Stimulated activated naive B cell treated with anti-CD40 and anti-IgM and Interleukin-4, amounts not matched to agents 10 μg/mL and 1 μg/mL and 100 μg/mL, for 72 hours (primary cell): ENCODE measurements at regions not wholly inside any gene's neighbourhood (a gene's known extent, or its start where the extent isn't known, plus 50 kb on each side); places are given as distances from the start of the nearest gene placed in this dataset.
"Not testable (repeated sequence)": the region's sequence is repeated elsewhere in the genome, so short reads cannot be mapped to it uniquely, and the experiment has no call there.

Experiments
- ATAC-seq, 2 donors: fragments of 150-1000 bp; cut with Tn5 transposase; replicated peaks; 2 replicates each; pipeline ENCODE4 v1.10.0; 2021; ENCODE audit warnings: moderate library complexity in 1 of 2
- DNase-seq: peaks from one replicate; pipeline ENCODE4 v3.0.0; 2021
- H3K27ac Mint-ChIP-seq: one replicate; pipeline ENCODE4 v1.8.0; 2022; ENCODE audit warnings: mild to moderate bottlenecking, mixed read lengths
- H3K27me3 Mint-ChIP-seq, 2 donors: one replicate each; pipeline ENCODE4 v1.8.0; 2022; ENCODE audit warnings: mixed read lengths in 2 of 2
- H3K36me3 Mint-ChIP-seq, 2 donors: one replicate each; pipeline ENCODE4 v1.8.0; 2022; ENCODE audit warnings: mixed read lengths in 2 of 2, mild to moderate bottlenecking in 1 of 2
- H3K4me1 Mint-ChIP-seq, 2 donors: one replicate each; pipeline ENCODE4 v1.8.0; 2022; ENCODE audit warnings: mixed read lengths in 2 of 2, mild to moderate bottlenecking in 1 of 2
- H3K4me3 Mint-ChIP-seq, 2 donors: one replicate each; pipeline ENCODE4 v1.8.0; 2022; ENCODE audit warnings: mild to moderate bottlenecking in 2 of 2, mixed read lengths in 2 of 2, moderate library complexity in 1 of 2
- H3K9me3 Mint-ChIP-seq, 2 donors: one replicate each; pipeline ENCODE4 v1.8.0; 2022; ENCODE audit warnings: mixed read lengths in 2 of 2, mild to moderate bottlenecking in 1 of 2

- Mint-ChIP-seq H3K36me3 (no peaks in the 10 kb centered on the region), H3K4me1 (no peaks in the 10 kb centered on the region), H3K9me3 (peaks cover 0 to 4% of the 10 kb centered on the region in 2 donors), H3K27ac (no peak overlapping the region), H3K27me3 (peaks cover 0 to 10% of the 10 kb centered on the region in 2 donors), H3K4me3 (no peak overlapping the region)
- DNase-seq (no peak), ATAC-seq (no peak)
Measured at GRCh38 chrY:12309212-12309611, 391.8 kb upstream of the USP9Y start.

GRCh38 chrY:12310832-12311231 lies 390.2 kb upstream of the USP9Y start:
- DNase-seq (no peak), ATAC-seq (no peak)
- Mint-ChIP-seq H3K4me1 (no peaks in the 10 kb centered on the region), H3K4me3 (no peak overlapping the region), H3K36me3 (no peaks in the 10 kb centered on the region), H3K9me3 (peaks cover 0 to 4% of the 10 kb centered on the region in 2 donors), H3K27me3 (peaks cover 0 to 10% of the 10 kb centered on the region in 2 donors), H3K27ac (no peak overlapping the region)

DNA sequence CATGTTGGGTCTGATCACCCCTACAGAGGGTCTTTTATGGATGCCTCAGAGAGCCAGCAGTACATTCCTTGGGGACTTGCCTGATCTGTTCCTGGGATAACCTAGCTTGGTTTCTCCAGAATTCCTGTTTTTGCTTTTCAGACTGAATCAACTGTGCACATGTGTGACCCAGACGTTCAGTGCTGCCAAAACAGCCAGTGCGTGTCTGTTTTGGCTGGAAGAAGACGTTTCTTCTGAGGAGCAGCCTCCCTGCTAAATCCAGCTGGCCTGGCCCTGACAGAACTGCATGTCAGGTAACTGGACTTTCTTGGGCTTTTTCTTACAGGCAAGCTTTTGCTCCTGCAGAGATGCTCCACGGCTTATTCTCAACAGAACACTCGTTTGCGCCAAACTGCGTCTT lies 373.3 kb upstream of the USP9Y start:
- ATAC-seq (no peak), DNase-seq (no peak)
- Mint-ChIP-seq H3K27ac (no peak overlapping the region), H3K27me3 (no peaks in the 10 kb centered on the region), H3K4me3 (no peak overlapping the region), H3K9me3 (no peaks in the 10 kb centered on the region), H3K4me1 (no peaks in the 10 kb centered on the region), H3K36me3 (no peaks in the 10 kb centered on the region)

DNA sequence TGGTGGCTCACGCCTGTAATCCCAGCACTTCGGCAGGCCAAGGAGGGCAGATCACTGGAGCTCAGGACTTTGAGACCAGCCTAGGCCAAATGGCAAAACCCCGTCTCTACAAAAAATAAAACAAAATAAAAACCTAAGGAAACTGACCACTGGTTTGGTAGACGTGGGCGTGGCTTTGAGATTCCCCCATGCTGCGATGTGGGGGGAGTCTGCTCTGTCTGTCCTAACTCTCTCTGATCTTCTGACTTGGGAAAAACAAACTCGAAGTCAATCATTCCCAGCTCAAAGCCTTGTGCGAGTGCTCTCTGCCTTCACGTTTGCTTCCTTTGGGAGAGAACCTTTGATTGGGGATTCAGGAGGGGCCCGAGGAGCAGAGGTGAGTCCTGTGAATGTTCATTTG lies 369.1 kb upstream of the USP9Y start:
- DNase-seq, H3K27me3 Mint-ChIP-seq, H3K27ac Mint-ChIP-seq, H3K4me1 Mint-ChIP-seq, H3K9me3 Mint-ChIP-seq, H3K36me3 Mint-ChIP-seq, ATAC-seq, H3K4me3 Mint-ChIP-seq: not testable (repeated sequence)

GRCh38 chrY:12343211-12343610 lies 357.8 kb upstream of the USP9Y start:
- Mint-ChIP-seq H3K27me3 (no peaks in the 10 kb centered on the region), H3K4me1 (no peaks in the 10 kb centered on the region), H3K27ac (no peak overlapping the region), H3K4me3 (no peak overlapping the region), H3K36me3 (no peaks in the 10 kb centered on the region), H3K9me3 (no peaks in the 10 kb centered on the region)
- DNase-seq (no peak), ATAC-seq (no peak)

GRCh38 chrY:12348181-12348580 lies 352.9 kb upstream of the USP9Y start:
- Mint-ChIP-seq H3K27me3 (no peaks in the 10 kb centered on the region), H3K36me3 (no peaks in the 10 kb centered on the region), H3K27ac (no peak overlapping the region), H3K4me1 (no peaks in the 10 kb centered on the region), H3K9me3 (peaks cover 0 to 3% of the 10 kb centered on the region in 2 donors), H3K4me3 (no peak overlapping the region)
- ATAC-seq (no peak), DNase-seq (no peak)

- Mint-ChIP-seq H3K9me3 (no peaks in the 10 kb centered on the region), H3K27ac (no peak overlapping the region), H3K27me3 (no peaks in the 10 kb centered on the region), H3K4me3 (no peak overlapping the region), H3K36me3 (no peaks in the 10 kb centered on the region), H3K4me1 (no peaks in the 10 kb centered on the region)
- ATAC-seq (no peak), DNase-seq (no peak)
Measured at GRCh38 chrY:12357204-12357603, 343.8 kb upstream of the USP9Y start.

DNA sequence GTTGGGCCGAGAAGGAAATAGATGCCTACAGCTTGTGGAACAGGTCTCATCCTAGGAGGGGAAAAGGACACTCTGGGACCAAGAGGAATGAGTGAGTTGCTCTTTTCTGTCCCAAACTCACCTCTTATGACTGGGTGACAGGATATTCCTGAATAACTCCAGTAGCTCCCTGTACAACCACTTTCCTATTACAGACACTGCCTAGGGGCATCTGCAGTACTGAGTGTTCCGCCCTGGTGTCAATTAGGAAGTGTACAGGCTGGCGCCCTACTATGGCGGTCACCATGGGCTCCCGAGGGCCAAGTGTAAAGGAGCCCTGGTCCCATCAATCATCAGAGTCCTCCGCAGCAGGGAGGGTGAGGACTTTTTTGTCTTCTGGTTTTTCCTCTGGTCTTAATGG lies 343.4 kb upstream of the USP9Y start:
- H3K27ac Mint-ChIP-seq = no peak overlapping the region
- no peaks in the 10 kb centered on the region for H3K36me3 Mint-ChIP-seq
- ATAC-seq (no peak), DNase-seq (no peak)
- H3K4me1 Mint-ChIP-seq = no peaks in the 10 kb centered on the region
- no peaks in the 10 kb centered on the region for H3K27me3 Mint-ChIP-seq
- H3K9me3 Mint-ChIP-seq = no peaks in the 10 kb centered on the region
- no peak overlapping the region for H3K4me3 Mint-ChIP-seq

GRCh38 chrY:12358337-12358736 lies 342.7 kb upstream of the USP9Y start:
- Mint-ChIP-seq H3K36me3 (no peaks in the 10 kb centered on the region), H3K9me3 (no peaks in the 10 kb centered on the region), H3K27me3 (no peaks in the 10 kb centered on the region), H3K4me3 (no peak overlapping the region), H3K4me1 (no peaks in the 10 kb centered on the region), H3K27ac (no peak overlapping the region)
- DNase-seq = no peak
- ATAC-seq = no peak

DNA sequence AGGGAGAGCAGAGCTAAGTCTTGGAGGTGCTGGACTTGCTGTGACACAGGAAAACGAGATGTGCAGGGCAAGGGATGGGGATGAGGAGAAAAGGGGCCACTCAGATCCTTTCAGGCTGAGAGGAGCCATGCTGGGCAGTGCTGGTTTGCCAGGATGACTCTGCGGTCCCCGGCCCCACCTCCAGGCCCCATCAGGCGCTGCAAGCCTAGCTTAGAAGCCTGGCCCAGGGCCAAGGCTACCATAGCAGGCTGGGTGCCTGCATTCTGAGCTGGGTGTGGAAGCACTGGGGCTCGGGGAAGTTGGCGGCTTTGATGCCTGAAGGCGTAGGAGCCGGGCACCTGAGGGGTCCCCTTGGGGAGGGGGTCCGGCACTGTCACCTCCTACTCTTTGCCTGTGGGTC lies 341.2 kb upstream of the USP9Y start:
- Mint-ChIP-seq H3K4me1 (no peaks in the 10 kb centered on the region), H3K4me3 (no peak overlapping the region), H3K36me3 (no peaks in the 10 kb centered on the region), H3K27me3 (no peaks in the 10 kb centered on the region), H3K9me3 (no peaks in the 10 kb centered on the region), H3K27ac (no peak overlapping the region)
- no peak for ATAC-seq
- no peak for DNase-seq

DNA sequence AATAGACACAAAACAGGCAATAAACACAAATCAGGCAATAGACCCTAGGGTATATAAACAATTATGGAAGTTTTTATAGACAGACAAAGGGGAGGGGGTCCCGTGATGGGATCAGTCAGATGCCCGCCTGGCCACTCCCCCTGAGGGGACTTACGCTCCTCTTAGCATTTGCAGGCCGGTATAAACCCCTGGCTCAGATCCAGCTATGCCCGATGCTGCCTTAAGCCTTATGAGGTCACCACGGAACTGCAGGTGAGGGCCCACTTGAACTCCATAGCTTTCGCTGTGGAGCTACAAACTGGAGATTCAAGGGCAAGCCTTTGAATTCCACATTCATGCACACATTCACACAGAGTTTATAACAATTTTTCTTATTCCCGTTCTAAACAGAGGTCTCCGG lies 340.5 kb upstream of the USP9Y start:
- Mint-ChIP-seq H3K27me3 (no peaks in the 10 kb centered on the region), H3K36me3 (no peaks in the 10 kb centered on the region), H3K27ac (no peak overlapping the region), H3K4me3 (no peak overlapping the region), H3K4me1 (no peaks in the 10 kb centered on the region), H3K9me3 (no peaks in the 10 kb centered on the region)
- no peak for ATAC-seq
- no peak for DNase-seq

DNA sequence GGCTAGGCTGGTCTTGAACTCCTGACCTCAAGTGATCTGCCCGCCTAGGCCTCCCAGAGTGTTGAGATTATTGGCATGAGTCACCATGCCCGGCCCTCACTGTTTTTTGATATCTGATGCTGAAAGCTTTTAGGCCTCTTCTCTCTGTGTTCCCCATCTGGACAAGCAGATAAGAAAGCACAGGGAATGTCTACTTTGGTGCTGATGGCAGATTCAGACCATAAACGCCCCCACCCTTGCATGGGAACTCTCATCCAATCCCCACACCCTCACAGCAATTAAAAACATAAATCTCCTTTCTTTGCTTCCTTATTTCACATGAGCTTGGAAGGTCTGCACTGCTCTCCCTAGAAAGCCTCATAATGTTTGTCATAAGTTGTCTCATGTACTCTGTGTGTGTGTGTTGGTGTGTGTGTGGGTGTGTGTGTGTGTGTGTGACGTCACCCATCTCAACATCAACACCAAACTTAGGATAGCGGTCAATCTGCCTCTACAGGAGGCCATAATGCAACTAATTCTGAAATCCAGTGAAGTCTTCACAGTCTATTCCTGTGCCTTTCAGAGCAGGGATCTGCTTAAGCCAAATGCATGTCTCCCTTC lies 335.6 kb upstream of the USP9Y start:
- DNase-seq = no peak

DNA sequence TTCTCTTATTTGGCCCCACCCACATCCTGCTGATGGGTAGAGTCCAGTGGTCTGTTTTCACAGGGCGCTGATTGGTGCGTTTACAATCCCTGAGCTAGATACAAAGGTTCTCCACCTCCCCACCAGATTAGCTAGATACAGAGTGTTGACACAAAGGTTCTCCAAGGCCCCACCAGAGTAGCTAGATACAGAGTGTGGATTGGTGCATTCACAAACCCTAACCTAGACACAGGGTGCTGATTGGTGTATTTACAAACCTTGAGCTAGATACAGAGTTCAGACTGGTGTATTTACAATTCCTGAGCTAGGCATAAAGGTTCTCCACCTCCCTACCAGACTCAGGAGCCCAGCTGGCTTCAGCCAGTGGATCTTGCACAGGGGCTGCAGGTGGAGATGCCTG lies 326.4 kb upstream of the USP9Y start:
- not testable (repeated sequence) for DNase-seq, H3K36me3 Mint-ChIP-seq, H3K4me1 Mint-ChIP-seq, H3K4me3 Mint-ChIP-seq, H3K27me3 Mint-ChIP-seq, H3K27ac Mint-ChIP-seq, H3K9me3 Mint-ChIP-seq, ATAC-seq

More for the DNA sequence above, 335.6 kb upstream of the USP9Y start:
- H3K4me3 Mint-ChIP-seq = no peak overlapping the region
- no peaks in the 10 kb centered on the region for H3K4me1 Mint-ChIP-seq
- H3K36me3 Mint-ChIP-seq = no peaks in the 10 kb centered on the region
- H3K27ac Mint-ChIP-seq = no peak overlapping the region
- ATAC-seq = no peak
- H3K27me3 Mint-ChIP-seq = no peaks in the 10 kb centered on the region
- H3K9me3 Mint-ChIP-seq = no peaks in the 10 kb centered on the region

DNA sequence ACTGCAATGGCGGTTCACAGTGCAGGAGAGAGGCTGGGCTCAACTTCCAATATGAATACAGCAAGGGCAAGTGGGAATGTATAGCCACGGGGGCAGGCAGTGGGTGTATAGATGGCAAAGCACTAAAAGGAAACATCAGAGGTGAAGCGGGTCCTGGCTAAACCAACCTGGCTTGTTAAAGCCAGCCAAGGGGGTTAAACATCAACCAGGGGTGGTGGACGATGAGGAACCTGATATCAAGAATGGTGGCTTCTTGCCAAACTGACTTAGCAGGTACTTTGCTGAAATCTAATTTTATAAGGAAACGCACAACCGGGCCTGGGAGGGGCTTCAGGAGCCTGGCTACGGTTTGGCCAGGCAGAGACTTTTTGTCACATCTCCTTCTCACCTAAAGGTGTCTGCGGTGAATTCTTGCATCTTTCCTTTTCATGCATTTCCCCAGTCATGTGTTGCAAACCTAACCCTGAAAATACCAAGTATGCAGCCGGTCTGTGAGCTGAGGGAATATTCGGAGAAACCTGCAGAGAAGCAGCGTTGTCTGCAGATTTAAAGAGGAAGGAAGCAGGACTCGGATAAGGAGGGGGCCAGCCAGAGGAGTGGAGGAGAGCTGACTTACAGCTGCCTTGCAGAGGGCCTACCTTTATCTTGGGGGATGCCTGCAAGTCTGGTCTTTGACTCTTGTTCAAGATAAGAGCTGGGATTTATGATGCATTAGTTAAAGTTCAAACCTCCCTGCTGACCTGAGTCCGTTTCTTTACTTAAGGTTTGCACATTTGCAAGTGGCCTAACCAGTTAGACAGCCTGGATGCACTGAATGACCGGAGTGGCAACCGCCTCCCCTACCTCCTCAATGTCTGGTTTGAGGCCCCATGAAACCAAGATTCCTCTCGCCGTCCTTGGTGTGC lies 309.1 kb upstream of the USP9Y start:
- not testable (repeated sequence) for H3K36me3 Mint-ChIP-seq, DNase-seq, H3K27me3 Mint-ChIP-seq, H3K27ac Mint-ChIP-seq, ATAC-seq, H3K9me3 Mint-ChIP-seq, H3K4me1 Mint-ChIP-seq, H3K4me3 Mint-ChIP-seq

DNA sequence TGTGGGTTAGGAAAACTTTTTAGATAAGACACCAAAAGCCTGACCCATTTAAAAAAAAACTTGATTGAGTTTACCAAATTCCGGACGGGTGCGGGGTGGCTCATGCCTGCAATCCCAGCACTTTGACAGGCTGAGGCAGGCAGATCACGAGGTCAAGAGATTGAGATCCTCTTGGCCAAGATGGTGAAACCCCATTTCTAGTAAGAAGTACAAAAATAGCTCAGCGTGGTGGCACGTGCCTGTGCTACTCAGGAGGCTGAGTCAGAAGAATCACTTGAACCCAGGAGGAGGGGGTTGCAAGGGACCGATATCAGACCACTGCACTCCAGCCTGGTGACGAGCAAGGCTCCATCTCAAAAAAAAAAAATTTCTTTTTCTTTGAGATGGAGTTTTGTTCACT lies 307.8 kb upstream of the USP9Y start:
- ATAC-seq = no peak
- Mint-ChIP-seq H3K27me3 (no peaks in the 10 kb centered on the region), H3K4me1 (no peaks in the 10 kb centered on the region)

More for the DNA sequence above, 307.8 kb upstream of the USP9Y start:
- DNase-seq = no peak
- Mint-ChIP-seq H3K36me3 (no peaks in the 10 kb centered on the region), H3K9me3 (no peaks in the 10 kb centered on the region), H3K27ac (no peak overlapping the region), H3K4me3 (no peak overlapping the region)
